HG03064 (cell line): ENCODE measurements at regions not wholly inside any gene's neighbourhood (a gene's known extent, or its start where the extent isn't known, plus 50 kb on each side); places are given as distances from the start of the nearest gene placed in this dataset.

Experiments
- ATAC-seq: cut with Tn5 transposase; IDR thresholded peaks from one replicate; pipeline ENCODE4 v1.9.1; 2021; ENCODE audit warnings: low read depth; ENCODE audit not compliant: unreplicated experiment

- ATAC-seq, result no peak
Observed at GRCh38 chr9:117490199-117490598, 75.3 kb upstream of the ASTN2 start.

GRCh38 chr9:117488659-117489058, 73.8 kb upstream of the ASTN2 start:
- no peak for ATAC-seq

GRCh38 chr9:117487555-117488175, 72.8 kb upstream of the ASTN2 start:
- peak; percentile 94 for ATAC-seq

- ATAC-seq, result no peak
Observed at GRCh38 chr9:117486426-117486825, 71.6 kb upstream of the ASTN2 start.

GRCh38 chr9:117485176-117485575, 70.3 kb upstream of the ASTN2 start:
- no peak for ATAC-seq

GRCh38 chr9:117480729-117481128, 65.9 kb upstream of the ASTN2 start:
- no peak for ATAC-seq

GRCh38 chr9:117480253-117480652, 65.4 kb upstream of the ASTN2 start:
- ATAC-seq, result no peak

- ATAC-seq, result no peak
Observed at GRCh38 chr9:117473293-117473692, 58.4 kb upstream of the ASTN2 start.

GRCh38 chr9:117470902-117471301, 56.0 kb upstream of the ASTN2 start:
- ATAC-seq, result no peak

GRCh38 chr9:117470455-117470854, 55.6 kb upstream of the ASTN2 start:
- no peak for ATAC-seq

GRCh38 chr9:117466111-117466510, 51.3 kb upstream of the ASTN2 start:
- ATAC-seq, result no peak

GRCh38 chr9:117465706-117466105, 50.8 kb upstream of the ASTN2 start:
- ATAC-seq, result no peak

- no peak for ATAC-seq
Observed at GRCh38 chr9:117464941-117465616, 50.2 kb upstream of the ASTN2 start.
